HCT116 (cell line): ENCODE measurements at regions not wholly inside any gene's neighbourhood (a gene's known extent, or its start where the extent isn't known, plus 50 kb on each side); places are given as distances from the start of the nearest gene placed in this dataset.

Source experiments
- CEBPB ChIP-seq: IDR thresholded peaks from 2 replicates; pipeline ENCODE4 v1.6.1; 2012; ENCODE audit warnings: low read depth
- EGR1 ChIP-seq: IDR thresholded peaks from 2 replicates; pipeline ENCODE4 v1.6.1; 2012; ENCODE audit warnings: low read depth
- EZH2 ChIP-seq: fragments of 200-600 bp; sonication (generic); IDR thresholded peaks from 2 replicates; pipeline ENCODE4 v1.6.1; 2017; ENCODE audit warnings: antibody characterized with exemption, mixed run types
- EZH2phosphoT487 ChIP-seq: fragments of 200-600 bp; IDR thresholded peaks from 2 replicates; pipeline ENCODE4 v1.6.1; 2018; ENCODE audit warnings: antibody characterized with exemption, borderline replicate concordance
- JUND ChIP-seq: IDR thresholded peaks from 2 replicates; pipeline ENCODE4 v1.6.1; 2012
- POLR2A ChIP-seq: IDR thresholded peaks from 2 replicates; pipeline ENCODE4 v1.7.0; 2011; ENCODE audit warnings: borderline replicate concordance; ENCODE audit not compliant: insufficient read depth, insufficient read length; ENCODE audit errors: extremely low read depth
- POLR2AphosphoS5 ChIP-seq: IDR thresholded peaks from 2 replicates; pipeline ENCODE4 v1.6.1; 2011; ENCODE audit warnings: mild to moderate bottlenecking, low read depth, low read length, moderate library complexity
- YY1 ChIP-seq: IDR thresholded peaks from 2 replicates; pipeline ENCODE4 v1.6.1; 2011; ENCODE audit warnings: low read length, low read depth, moderate library complexity, mild to moderate bottlenecking; ENCODE audit not compliant: insufficient replicate concordance; ENCODE audit errors: extremely low read depth
- ZNF274 ChIP-seq: fragments of 200-500 bp; sonication (Bioruptor generic); IDR thresholded peaks from 2 replicates; pipeline ENCODE4 v1.6.1; 2014; ENCODE audit warnings: mild to moderate bottlenecking, low read depth, low read length, inconsistent platforms
- TF ChIP-seq, protein P1 (sequence below), 3 experiments: fragments of 200-600 bp in 1 of 3; sonication (generic) in 1 of 3; IDR thresholded peaks in 2 of 3; conservative IDR thresholded peaks in 1 of 3; 2 replicates each; pipeline ENCODE4 v1.5.1; 2012 to 2017; ENCODE audit warnings: low read depth in 2 of 3, low read length in 2 of 3, antibody characterized with exemption in 1 of 3, borderline replicate concordance in 1 of 3, control low read depth in 1 of 3, mild to moderate bottlenecking in 1 of 3, mixed read lengths in 1 of 3, mixed run types in 1 of 3, moderate library complexity in 1 of 3; ENCODE audit not compliant: insufficient read depth in 1 of 3
- TF ChIP-seq, protein P2 (sequence below): IDR thresholded peaks from 2 replicates; pipeline ENCODE4 v1.6.1; 2012; ENCODE audit warnings: low read depth

DNA sequence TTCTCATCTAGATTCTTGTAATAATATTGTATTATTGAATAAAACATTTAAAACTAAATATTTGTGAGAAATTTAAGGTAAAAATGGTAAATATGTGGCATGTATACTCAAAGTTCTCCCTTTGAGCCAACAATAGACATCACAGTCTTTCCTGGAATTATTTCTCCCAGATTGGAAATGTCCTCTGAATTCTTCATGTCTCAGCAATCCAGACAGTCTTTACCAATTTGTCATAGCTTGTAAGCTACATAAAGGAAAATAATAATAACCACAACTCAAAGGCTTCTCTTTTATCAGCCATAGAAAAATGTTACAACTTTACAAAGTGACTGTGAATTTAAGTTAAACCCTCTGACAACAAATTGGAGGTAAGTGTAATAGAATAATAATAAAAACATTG, 784.9 kb downstream of the EPHA4 start:
- TF ChIP-seq POLR2AphosphoS5 (no peak), EZH2phosphoT487 (no peak), ZNF274 (no peak), YY1 (no peak), POLR2A (no peak), EZH2 (no peak), EGR1 (no peak), CEBPB (no peak), JUND (no peak)
- TF ChIP-seq, protein P1, sequence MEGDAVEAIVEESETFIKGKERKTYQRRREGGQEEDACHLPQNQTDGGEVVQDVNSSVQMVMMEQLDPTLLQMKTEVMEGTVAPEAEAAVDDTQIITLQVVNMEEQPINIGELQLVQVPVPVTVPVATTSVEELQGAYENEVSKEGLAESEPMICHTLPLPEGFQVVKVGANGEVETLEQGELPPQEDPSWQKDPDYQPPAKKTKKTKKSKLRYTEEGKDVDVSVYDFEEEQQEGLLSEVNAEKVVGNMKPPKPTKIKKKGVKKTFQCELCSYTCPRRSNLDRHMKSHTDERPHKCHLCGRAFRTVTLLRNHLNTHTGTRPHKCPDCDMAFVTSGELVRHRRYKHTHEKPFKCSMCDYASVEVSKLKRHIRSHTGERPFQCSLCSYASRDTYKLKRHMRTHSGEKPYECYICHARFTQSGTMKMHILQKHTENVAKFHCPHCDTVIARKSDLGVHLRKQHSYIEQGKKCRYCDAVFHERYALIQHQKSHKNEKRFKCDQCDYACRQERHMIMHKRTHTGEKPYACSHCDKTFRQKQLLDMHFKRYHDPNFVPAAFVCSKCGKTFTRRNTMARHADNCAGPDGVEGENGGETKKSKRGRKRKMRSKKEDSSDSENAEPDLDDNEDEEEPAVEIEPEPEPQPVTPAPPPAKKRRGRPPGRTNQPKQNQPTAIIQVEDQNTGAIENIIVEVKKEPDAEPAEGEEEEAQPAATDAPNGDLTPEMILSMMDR (IDR thresholded peaks at IDR 0.05 in 2 of 3, conservative IDR thresholded peaks at IDR 0.05 in 1 of 3; ENCODE audit: borderline replicate concordance in 1 of 3, insufficient read depth in 1 of 3, low read depth in 2 of 3, low read length in 2 of 3), result no peak
- TF ChIP-seq, protein P2, sequence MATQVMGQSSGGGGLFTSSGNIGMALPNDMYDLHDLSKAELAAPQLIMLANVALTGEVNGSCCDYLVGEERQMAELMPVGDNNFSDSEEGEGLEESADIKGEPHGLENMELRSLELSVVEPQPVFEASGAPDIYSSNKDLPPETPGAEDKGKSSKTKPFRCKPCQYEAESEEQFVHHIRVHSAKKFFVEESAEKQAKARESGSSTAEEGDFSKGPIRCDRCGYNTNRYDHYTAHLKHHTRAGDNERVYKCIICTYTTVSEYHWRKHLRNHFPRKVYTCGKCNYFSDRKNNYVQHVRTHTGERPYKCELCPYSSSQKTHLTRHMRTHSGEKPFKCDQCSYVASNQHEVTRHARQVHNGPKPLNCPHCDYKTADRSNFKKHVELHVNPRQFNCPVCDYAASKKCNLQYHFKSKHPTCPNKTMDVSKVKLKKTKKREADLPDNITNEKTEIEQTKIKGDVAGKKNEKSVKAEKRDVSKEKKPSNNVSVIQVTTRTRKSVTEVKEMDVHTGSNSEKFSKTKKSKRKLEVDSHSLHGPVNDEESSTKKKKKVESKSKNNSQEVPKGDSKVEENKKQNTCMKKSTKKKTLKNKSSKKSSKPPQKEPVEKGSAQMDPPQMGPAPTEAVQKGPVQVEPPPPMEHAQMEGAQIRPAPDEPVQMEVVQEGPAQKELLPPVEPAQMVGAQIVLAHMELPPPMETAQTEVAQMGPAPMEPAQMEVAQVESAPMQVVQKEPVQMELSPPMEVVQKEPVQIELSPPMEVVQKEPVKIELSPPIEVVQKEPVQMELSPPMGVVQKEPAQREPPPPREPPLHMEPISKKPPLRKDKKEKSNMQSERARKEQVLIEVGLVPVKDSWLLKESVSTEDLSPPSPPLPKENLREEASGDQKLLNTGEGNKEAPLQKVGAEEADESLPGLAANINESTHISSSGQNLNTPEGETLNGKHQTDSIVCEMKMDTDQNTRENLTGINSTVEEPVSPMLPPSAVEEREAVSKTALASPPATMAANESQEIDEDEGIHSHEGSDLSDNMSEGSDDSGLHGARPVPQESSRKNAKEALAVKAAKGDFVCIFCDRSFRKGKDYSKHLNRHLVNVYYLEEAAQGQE, result no peak
